GM19043 (cell line): ENCODE measurements at regions not wholly inside any gene's neighbourhood (a gene's known extent, or its start where the extent isn't known, plus 50 kb on each side); places are given as distances from the start of the nearest gene placed in this dataset.
"Not testable (repeated sequence)": the region's sequence is repeated elsewhere in the genome, so short reads cannot be mapped to it uniquely, and the experiment has no call there.

Source experiments
- ATAC-seq: cut with Tn5 transposase; IDR thresholded peaks from one replicate; pipeline ENCODE4 v1.9.1; 2021; ENCODE audit warnings: low read depth; ENCODE audit not compliant: unreplicated experiment

DNA sequence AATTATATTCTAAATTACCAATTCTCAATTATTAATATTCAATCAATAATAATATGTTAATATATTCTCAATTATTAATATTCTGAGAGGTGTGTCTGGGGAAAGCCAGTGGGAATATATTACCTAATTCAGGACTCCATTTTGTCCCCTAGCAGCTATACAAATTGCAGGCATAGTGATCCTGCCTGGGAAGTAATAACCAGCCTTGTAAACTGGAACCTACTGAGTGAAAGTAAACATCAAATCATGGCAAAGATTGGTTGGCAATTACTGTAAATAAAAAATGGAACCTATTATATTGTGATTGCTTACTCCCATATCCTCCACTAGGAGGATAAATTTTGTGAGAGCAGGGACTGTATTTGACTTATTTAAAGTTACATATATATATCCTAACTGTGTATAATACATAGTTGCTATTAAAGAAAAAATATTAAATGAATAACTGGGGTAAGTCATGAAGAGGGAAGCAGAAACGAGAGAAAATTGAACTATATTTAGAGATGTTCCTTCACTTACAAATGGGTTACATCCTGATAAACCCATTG is 150.5 kb upstream of the ELL2 start:
- no peak for ATAC-seq

GRCh38 chr5:96111080-96111756 is 149.6 kb upstream of the ELL2 start:
- no peak for ATAC-seq

DNA sequence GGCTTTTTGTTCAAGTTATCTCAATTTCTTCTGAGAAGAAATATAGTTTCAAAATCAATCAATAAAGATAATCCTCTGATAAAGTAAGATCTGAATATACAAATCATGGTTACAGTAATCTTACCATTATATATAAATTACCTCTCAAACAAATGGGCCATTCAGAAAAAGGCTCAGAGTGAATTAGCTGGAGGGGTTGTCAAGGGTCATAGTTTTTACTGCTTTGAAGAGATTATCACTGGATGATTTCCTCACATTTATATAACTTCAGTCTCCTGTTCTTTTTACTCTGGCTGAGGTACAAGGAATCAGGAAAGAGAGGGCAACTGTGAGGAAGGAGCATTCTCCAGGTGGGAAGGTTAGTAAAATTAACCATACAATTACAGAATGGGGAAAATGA is 148.6 kb upstream of the ELL2 start:
- ATAC-seq: no peak

GRCh38 chr5:96108629-96109028 is 147.0 kb upstream of the ELL2 start:
- not testable (repeated sequence) for ATAC-seq

DNA sequence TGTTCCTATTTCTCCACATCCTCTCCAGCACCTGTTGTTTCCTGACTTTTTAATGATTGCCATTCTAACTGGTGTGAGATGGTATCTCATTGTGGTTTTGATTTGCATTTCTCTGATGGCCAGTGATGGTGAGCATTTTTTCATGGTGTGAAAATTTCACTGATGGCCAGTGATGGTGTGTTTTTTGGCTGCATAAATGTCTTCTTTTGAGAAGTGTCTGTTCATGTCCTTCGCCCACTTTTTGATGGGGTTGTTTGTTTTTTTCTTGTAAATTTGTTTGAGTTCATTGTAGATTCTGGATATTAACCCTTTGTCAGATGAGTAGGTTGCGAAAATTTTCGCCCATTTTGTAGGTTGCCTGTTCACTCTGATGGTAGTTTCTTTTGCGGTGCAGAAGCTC is 142.2 kb upstream of the ELL2 start:
- not testable (repeated sequence) for ATAC-seq

GRCh38 chr5:96101358-96102089 is 139.9 kb upstream of the ELL2 start:
- ATAC-seq: no peak

GRCh38 chr5:96097488-96097887 is 135.8 kb upstream of the ELL2 start:
- not testable (repeated sequence) for ATAC-seq

GRCh38 chr5:96096724-96097123 is 135.1 kb upstream of the ELL2 start:
- no peak for ATAC-seq

- no peak for ATAC-seq
Measured at GRCh38 chr5:96094904-96095303, 133.3 kb upstream of the ELL2 start.

GRCh38 chr5:96093890-96094381 is 132.3 kb upstream of the ELL2 start:
- ATAC-seq: no peak

GRCh38 chr5:96093340-96093739 is 131.7 kb upstream of the ELL2 start:
- ATAC-seq: no peak

DNA sequence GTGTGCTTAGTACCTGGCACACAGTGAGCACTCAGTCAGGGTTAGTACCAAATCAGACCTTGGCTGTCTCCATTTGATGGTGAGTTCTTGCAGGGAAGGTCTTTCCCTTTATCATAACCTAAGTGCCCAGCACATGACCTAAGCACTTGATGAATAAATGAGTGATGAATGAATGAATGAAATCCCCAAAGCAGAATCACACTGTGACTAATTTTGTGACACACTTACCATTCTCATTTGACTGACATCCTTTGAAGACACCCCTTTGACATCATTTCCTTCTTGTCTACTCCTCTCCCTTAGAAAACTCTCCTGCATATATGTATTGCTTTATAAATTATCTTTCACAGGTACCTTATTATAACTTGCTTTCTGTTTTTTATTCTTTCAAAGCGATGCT is 130.2 kb upstream of the ELL2 start:
- ATAC-seq: no peak

DNA sequence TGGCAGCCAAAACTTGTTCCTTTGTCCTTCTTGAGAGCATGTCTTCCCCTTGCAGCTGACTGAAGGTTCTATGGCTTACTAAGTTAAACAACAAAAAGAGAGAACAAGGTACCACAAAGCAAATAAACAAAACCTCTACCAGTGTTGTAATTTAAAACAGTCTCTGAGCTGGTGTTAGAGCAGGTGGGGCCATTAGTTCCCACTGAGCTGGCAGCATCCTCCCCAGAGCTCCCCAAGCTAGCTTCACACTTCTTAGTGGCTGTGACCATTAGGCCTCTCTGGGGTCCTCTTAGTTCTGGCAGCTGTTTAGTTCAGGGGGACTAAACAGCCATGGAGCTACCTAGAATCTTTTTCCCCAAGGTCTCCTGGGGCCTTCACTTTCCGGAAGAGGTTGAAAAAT is 128.6 kb upstream of the ELL2 start:
- no peak for ATAC-seq

GRCh38 chr5:96088706-96089498 is 127.3 kb upstream of the ELL2 start:
- ATAC-seq: no peak

DNA sequence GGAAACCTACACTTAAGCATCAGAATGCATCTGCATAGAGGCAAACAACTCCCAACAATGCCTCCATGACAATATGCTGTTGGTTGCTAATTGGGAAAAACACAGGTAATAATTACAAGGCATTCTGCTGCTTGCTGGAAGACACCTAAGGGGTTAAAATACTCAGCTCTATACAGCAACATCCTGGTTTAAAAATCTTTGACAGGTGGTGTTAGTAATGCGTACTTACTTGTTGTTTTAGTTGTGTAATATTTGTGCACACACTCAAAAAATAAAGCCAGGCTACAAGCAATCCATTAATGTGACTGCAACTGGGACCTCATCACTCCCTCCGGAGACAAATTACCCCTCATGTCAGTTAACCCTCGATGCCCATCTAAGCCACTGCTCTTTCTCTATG is 126.3 kb upstream of the ELL2 start:
- no peak for ATAC-seq

- ATAC-seq: no peak
Measured at GRCh38 chr5:96084874-96085506, 123.3 kb upstream of the ELL2 start.

DNA sequence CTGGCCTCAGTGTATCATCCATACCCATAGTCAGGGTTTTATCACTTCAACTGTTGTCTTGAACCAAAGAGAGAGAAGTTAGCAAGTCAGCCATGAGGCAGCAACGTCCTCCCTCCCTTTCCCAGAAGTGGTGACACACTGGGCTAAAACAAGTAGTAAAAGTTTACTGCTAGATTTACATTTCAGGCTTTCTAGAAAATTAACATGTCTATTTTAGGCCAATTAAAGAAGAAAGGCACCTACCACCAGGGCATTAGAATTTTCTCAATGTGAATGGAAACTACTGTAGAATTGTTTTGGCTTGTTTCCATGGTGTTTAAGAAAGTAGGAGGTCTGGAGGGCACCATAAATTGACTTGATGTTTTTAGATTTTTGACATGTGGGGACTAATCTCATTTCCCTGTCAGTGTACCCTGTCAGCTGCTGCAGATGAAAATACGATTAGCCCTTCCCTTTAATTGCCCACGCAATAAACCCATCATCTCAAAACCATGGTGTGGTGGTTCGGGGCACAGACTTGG is 121.8 kb upstream of the ELL2 start:
- no peak for ATAC-seq

DNA sequence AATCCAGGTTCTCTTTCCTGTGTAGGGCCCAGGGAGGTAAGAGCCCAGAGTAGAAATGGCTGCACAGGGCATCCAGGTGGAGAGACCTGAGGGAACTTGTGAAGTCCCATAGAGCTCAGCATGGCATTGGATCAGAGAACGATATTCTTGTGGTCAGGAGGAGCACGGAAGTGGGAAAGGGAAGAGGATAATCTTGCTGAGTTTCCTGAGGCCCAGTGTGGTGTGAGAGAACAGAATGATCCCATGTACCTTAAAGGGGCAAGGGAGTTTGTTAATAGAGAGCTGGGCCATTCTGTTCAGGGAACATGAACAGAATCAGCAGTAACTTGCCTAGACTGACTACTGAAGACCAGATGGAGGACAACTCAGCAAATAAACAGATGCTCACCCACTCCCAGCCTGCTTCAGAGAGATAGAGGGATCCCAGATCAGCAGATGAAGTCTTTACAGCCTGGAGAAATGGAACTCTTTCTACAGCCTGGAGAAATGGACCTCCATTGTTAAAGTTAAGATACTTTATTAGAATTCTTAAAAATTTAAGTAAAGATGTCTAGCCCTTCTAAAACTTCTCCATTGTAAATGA is 119.7 kb upstream of the ELL2 start:
- ATAC-seq: no peak

DNA sequence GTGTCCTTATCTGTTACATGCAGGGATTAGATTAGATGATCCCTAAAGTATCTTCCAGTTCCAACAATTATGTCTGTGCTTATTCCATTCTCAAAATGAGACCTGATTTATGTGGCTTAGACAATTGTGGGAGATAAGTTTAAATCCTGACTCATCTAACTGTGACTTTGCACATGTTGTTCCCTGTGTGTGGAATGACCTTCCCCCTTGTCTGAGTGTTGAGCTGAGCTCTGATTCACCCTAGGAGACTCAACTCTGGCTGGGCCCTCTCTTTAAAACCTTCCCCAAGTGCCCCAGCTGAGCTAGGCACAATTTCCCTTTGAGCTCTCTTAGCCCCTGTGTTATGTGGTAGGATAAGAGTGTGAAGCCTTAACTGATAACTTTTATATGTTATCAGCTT is 118.9 kb upstream of the ELL2 start:
- no peak for ATAC-seq

DNA sequence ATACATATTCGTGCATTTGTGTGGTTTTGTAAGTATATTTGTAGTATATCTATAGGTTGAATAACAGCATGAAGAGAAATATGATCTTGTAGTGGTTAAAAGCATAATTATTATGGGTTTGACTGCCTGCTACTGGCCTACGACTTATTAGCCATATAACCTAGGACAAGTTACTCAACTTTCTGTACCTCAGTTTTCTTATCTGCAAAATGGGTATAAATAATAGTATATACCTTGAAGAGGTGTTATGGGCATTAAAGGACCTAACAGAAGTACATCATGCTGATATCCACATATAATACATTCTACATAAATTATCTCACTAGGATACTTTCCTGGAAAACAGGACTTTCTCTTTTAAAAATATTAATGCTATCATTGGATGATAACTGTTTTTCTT is 118.3 kb upstream of the ELL2 start:
- ATAC-seq: no peak
